ENCODE measurements at regions not wholly inside any gene's neighbourhood (a gene's known extent, or its start where the extent isn't known, plus 50 kb on each side); places are given as distances from the start of the nearest gene placed in this dataset.
"Not testable (repeated sequence)": the region's sequence is repeated elsewhere in the genome, so short reads cannot be mapped to it uniquely, and the experiment has no call there.

DNA sequence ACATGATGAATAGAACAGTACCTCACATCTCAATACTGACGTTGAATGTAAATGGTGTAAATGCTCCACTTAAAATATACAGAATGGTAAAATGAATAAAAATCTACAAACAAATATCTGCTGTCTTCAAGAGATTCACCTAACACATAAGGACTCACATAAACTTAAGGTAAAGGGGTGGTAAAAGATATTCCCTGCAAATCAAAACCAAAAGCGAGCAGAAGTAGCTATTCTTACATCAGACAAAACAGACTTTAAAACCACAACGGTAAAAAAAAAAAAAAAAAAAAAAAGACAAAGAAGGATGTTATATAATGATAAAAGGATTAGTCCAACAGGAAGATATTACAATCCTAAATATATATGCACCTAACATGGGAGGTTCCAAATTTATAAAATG, 214.0 kb upstream of the MAST4 start:
- Histone ChIP-seq H3K27me3 (no peaks in the 10 kb centered on the region), H3K36me3 (no peaks in the 10 kb centered on the region), H3K4me1 (ENCODE audit: low read depth) (no peaks in the 10 kb centered on the region), H3K9me3 (ENCODE audit: low read depth) (no peaks in the 10 kb centered on the region), H3K27ac (no peak overlapping the region), H3K4me3 (no peak overlapping the region)
- no peak for TF ChIP-seq CTCF (IDR thresholded peaks at IDR 0.05; ENCODE audit: low read depth, low read length)
- no peak for DNase-seq (ENCODE audit: low read depth in 1 of 2, low spot score in 1 of 2)

DNA sequence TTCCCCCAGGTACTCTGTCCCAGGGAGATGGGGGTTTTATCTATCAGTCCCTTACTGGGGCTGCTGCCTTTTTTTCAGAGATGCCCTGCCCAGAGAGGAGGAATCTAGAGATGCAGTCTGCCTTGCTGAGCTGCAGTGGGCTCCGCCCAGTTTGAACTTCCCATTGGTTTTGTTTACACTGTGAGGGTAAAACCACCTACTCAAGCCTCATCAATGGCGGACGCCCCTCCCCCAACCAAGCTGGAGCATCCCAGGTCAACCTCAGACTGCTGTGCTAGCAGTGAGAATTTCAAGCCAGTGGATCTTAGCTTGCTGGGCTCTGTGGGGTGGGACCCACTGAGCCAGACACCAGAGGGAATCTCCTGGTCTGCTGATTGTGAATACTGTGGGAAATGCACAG, 191.0 kb upstream of the MAST4 start:
- not testable (repeated sequence) for H3K4me3 ChIP-seq; H3K4me1 ChIP-seq (ENCODE audit: low read depth); H3K36me3 ChIP-seq; H3K9me3 ChIP-seq (ENCODE audit: low read depth); DNase-seq (ENCODE audit: low read depth in 1 of 2, low spot score in 1 of 2); H3K27ac ChIP-seq; H3K27me3 ChIP-seq

GRCh38 chr5:66406761-66407336, 189.3 kb upstream of the MAST4 start:
- no peaks in the 10 kb centered on the region for H3K27me3 ChIP-seq
- H3K4me1 ChIP-seq (ENCODE audit: low read depth): no peaks in the 10 kb centered on the region
- no peaks in the 10 kb centered on the region for H3K36me3 ChIP-seq
- no peak overlapping the region for H3K4me3 ChIP-seq
- no peaks in the 10 kb centered on the region for H3K9me3 ChIP-seq (ENCODE audit: low read depth)
- no peak for DNase-seq (ENCODE audit: low read depth in 1 of 2, low spot score in 1 of 2)
- no peak overlapping the region for H3K27ac ChIP-seq
- TF ChIP-seq CTCF (IDR thresholded peaks at IDR 0.05; ENCODE audit: low read depth, low read length): no peak

GRCh38 chr5:66407765-66408164, 188.4 kb upstream of the MAST4 start:
- no peaks in the 10 kb centered on the region for H3K4me1 ChIP-seq (ENCODE audit: low read depth)
- no peak overlapping the region for H3K27ac ChIP-seq
- no peak for DNase-seq (ENCODE audit: low read depth in 1 of 2, low spot score in 1 of 2)
- H3K9me3 ChIP-seq (ENCODE audit: low read depth): no peaks in the 10 kb centered on the region
- TF ChIP-seq CTCF (IDR thresholded peaks at IDR 0.05; ENCODE audit: low read depth, low read length): no peak
- no peaks in the 10 kb centered on the region for H3K36me3 ChIP-seq
- H3K4me3 ChIP-seq: no peak overlapping the region
- H3K27me3 ChIP-seq: no peaks in the 10 kb centered on the region

- no peak for DNase-seq (ENCODE audit: low read depth in 1 of 2, low spot score in 1 of 2)
- TF ChIP-seq CTCF (IDR thresholded peaks at IDR 0.05; ENCODE audit: low read depth, low read length): no peak
- H3K27ac ChIP-seq: no peak overlapping the region
- H3K27me3 ChIP-seq: no peaks in the 10 kb centered on the region
- H3K36me3 ChIP-seq: no peaks in the 10 kb centered on the region
- H3K9me3 ChIP-seq (ENCODE audit: low read depth): no peaks in the 10 kb centered on the region
- no peaks in the 10 kb centered on the region for H3K4me1 ChIP-seq (ENCODE audit: low read depth)
- H3K4me3 ChIP-seq: no peak overlapping the region
Measured at GRCh38 chr5:66408576-66408975, 187.6 kb upstream of the MAST4 start.

- Histone ChIP-seq H3K4me1 (ENCODE audit: low read depth) (no peaks in the 10 kb centered on the region), H3K4me3 (no peak overlapping the region), H3K27ac (no peak overlapping the region), H3K36me3 (no peaks in the 10 kb centered on the region), H3K9me3 (ENCODE audit: low read depth) (no peaks in the 10 kb centered on the region), H3K27me3 (no peaks in the 10 kb centered on the region)
- no peak for DNase-seq (ENCODE audit: low read depth in 1 of 2, low spot score in 1 of 2)
- TF ChIP-seq CTCF (IDR thresholded peaks at IDR 0.05; ENCODE audit: low read depth, low read length): no peak
Measured at GRCh38 chr5:66410122-66410521, 186.1 kb upstream of the MAST4 start.

Measured in cardiac muscle cell (in vitro differentiated cells and primary cell).